Esophagus muscularis mucosa (tissue), 3 donors: ENCODE measurements at regions not wholly inside any gene's neighbourhood (a gene's known extent, or its start where the extent isn't known, plus 50 kb on each side); places are given as distances from the start of the nearest gene placed in this dataset.
"Not testable (repeated sequence)": the region's sequence is repeated elsewhere in the genome, so short reads cannot be mapped to it uniquely, and the experiment has no call there.

Experiments used
- CTCF ChIP-seq, 3 experiments: fragments of 200-600 bp in 2 of 3; fragments of 450-650 bp in 1 of 3; sonication (generic) in 2 of 3; IDR thresholded peaks; one replicate each; pipeline ENCODE4 v1.5.1; 2017 to 2019; ENCODE audit warnings: antibody characterized with exemption in 3 of 3, mild to moderate bottlenecking in 2 of 3, moderate library complexity in 1 of 3
- POLR2A ChIP-seq: fragments of 450-650 bp; IDR thresholded peaks from one replicate; pipeline ENCODE4 v1.6.1; 2017; ENCODE audit warnings: antibody characterized with exemption, moderate library complexity, mild to moderate bottlenecking, low read depth
- POLR2AphosphoS5 ChIP-seq, 2 donors: sonication (generic); formaldehyde crosslinking; IDR thresholded peaks; one replicate each; pipeline ENCODE4 v1.6.1; 2017; ENCODE audit warnings: antibody characterized with exemption in 2 of 2

GRCh38 chr2:111480016-111480625 is 359.4 kb downstream of the BCL2L11 start:
- TF ChIP-seq POLR2A; POLR2AphosphoS5 (IDR thresholded peaks at IDR 0.05); CTCF (IDR thresholded peaks at IDR 0.05): not testable (repeated sequence)
